Esophagus mucosa (tissue), 1 donor: ENCODE measurements at regions not wholly inside any gene's neighbourhood (a gene's known extent, or its start where the extent isn't known, plus 50 kb on each side); places are given as distances from the start of the nearest gene placed in this dataset.
"Not testable (repeated sequence)": the region's sequence is repeated elsewhere in the genome, so short reads cannot be mapped to it uniquely, and the experiment has no call there.

Experiments
- ATAC-seq: fragments of 200-7000 bp; cut with Tn5 transposase; one replicate; pipeline ENCODE4 v1.9.1; 2020
- donor health status: DM: yes; HTN: yes; CAD: no.

DNA sequence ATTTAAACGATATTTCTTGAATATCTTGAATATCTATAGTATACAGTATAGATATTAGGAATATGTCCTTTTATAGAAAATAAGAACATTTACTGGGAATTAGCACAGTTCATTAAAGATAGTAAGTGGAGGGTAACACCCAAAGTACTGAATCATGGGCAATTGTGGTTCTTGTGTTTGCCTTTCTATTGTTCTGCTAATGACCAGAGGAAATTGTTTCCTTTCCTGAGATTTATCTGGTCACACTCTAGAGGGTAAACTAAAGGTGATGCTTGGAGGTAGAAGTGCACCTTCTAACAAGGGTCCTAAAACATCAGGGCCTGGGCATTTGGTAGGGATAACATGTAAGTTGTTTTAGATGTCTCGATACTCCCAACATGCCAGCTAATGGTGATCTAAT, 241.3 kb upstream of the SFRP2 start:
- ATAC-seq = no peak

DNA sequence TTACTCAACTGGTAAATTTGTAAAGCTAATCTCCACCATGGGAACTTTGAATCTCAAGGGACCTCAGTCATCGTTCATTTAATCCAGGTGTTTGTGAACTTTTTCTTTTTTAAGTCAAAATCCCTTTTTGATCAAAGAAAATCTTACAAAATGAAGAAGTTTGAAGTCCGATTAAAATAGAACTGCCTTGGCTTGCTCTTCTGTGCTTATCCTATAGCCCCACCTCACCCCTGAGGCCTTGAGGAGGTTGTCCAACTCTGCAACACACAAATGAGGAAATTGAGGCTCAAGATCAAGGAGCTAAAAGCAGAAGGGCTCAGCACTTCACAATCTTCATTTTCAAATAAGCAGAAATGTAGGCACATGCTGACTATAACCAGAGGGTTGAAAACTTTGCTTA, 240.3 kb upstream of the SFRP2 start:
- no peak for ATAC-seq

DNA sequence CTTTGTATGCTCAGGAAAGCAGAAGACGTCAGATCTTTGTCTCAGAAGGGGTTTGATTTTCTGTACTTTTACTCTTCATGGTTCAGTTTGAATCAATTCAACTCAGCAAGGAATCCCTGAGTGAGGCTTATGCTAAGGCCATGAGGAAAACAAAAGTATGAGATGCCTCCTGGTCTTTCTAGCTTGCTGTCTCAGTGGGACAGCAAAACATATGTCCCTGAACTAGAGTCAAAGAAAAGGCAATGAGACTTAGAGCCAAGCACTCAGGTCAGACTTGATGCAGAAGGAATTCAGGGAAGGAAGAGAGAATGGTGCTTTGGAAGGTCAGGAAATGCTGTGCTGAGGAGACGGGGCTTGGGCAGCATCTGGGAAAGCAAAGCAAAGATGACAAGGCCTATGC, 236.2 kb upstream of the SFRP2 start:
- ATAC-seq = no peak

DNA sequence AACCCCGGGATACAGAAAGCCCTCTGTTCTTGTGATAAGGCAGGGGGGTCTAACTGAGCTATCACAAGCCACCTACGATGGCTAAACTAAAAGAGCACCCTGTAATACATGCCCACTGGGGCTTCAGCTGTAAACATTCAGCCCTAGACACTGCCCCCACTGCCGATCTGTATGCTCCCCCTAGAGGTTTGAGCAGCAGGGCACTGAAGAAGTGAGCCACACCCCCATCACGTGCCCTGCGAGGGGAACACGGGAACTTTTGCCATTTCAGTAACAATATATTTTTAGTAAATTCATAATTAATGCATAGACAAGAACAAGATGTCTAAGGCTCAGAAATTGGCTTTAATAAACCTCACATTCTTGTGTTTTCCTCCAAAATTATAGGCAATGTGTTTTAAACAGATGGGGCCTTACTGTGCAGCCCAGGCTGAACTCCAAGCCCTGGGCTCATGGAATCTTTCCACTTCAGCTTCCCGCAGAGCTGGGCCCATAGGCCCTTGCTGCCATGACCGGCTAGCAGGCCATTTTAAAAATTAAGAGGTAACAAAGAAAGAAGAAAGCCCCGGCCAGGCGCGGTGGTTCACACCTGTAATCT, 235.3 kb upstream of the SFRP2 start:
- ATAC-seq = no peak

DNA sequence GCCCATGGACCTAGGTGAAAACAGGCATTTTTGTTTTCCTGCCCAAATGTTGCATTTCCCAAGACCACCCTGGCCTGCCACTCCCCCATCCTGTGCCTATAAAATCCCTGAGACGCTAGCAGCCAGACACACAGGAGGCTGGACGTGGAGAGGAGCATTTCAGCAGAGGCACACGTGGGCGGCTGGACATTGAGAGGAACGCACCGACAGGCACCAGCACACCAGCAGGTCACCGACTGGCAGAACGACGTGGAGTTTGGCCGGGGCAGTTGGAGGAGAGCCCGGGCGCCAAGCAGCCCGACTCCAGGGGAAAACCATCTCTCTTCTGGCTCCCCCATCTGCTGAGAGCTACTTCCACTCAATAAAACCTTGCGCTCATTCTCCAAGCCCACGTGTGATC, 234.8 kb upstream of the SFRP2 start:
- ATAC-seq = not testable (repeated sequence)

DNA sequence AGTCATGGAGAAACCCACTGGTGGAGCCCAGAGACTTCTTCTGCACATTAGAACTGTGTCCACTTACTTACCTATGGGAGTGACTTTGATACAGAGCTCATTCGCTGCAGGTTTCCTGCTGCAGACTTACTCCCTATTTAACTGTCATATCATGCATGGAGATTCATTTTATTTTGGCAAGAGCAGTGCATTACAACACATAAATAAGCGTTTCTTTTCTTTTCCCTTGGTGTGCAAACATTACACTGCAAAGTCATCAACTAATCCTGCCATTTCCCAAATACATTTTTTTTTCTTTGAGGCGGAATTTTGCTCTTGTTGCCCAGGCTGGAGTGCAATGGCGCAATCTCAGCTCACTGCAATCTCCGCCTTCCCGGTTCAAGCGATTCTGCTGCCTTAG, 230.9 kb upstream of the SFRP2 start:
- no peak for ATAC-seq

DNA sequence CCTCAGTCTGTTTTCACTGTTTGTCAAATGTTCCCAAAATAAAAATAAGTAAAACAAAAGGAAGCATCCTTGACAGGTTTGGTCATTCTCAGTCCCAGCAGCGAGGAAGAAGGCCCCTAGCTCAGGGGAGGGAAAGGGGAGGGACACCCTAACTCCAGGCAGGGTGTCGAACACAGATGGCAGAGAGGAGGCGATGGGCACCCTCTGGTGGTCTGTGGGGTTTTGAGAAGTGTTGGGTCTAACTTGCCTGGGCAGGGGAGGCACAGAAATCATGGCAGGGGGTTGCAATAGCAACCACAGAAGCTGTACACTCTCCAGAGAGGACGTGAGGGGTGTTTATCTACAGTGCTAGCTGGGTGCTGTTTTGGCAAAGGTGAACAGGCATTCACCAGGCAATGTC, 229.8 kb upstream of the SFRP2 start:
- no peak for ATAC-seq

DNA sequence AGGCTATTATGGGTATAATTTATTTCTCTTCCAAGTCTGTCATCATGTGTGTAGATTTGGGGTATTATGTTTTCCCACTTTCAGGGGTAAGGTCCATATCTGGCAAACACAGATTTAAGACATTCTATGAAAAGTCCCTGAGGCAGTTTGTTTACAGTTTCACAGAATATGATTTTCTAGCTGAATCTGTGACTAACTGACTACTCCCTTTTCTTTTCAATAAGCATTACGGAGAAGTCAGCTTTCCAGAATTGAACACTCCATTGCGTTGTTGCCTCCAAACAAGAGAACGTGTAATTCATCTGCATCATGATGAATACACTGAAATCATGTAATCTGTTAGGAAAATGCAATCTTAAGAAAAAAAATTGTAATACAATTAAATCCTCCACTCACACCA, 226.7 kb upstream of the SFRP2 start:
- ATAC-seq = no peak

DNA sequence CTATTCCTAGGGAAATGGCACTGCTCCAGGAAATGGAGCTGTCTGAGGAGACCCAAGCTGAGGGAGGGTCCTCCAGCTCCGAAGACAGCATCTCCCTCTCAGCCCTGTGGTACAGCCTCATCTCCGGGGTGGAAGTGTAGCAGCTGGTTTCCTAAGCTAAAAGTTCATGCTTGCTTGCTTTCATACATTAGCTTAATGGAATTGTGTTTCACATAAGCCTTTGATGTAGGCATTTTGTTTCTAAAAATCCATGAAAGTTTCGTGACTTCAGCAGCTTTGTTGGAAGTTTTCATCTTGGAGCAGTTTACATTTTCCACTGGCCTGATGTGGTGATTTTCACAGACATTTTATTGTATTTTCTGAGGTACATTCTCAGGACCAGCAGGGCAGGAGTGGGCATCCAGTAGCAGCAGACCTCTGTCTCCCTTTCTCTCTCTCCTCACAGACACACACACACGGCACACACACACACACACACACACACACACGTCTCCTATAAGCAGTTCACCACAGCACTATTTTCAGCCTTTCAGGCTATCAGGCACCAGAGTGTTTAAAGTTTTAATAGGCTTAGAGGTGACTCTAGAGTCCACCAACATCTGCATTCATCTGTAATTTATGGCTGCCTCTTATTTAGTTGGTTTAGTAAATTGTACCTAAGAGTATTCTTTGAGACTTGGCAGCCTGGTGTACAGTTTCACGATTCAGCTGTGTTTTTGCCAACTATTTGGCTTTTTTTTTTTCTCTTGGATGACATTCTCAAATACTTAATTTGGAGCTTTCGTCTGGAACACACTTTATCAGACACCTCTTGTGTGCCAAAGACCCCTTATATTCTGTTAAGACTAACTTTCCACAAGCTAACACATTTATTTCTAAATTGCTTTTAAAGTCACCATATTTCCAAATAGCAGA, 225.8 kb upstream of the SFRP2 start:
- no peak for ATAC-seq

DNA sequence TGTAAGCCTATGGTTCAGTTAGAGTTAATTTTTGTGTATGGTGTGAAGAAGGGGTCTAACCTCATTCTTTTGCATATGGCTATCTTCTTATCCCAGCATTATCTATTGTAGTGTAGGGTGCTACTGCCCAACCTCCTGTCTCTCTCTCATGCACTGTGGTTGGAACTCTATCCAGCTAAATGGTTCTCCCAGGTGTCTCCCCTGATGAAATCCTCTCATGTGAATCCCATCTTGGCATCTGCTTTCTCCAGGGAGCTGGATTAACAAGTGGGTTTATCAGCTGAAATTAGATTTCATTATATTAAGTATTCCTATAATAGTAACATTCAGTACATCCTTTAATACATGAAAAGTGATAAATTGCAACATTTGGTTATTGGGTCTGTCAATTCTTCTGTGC, 224.7 kb upstream of the SFRP2 start:
- no peak for ATAC-seq

DNA sequence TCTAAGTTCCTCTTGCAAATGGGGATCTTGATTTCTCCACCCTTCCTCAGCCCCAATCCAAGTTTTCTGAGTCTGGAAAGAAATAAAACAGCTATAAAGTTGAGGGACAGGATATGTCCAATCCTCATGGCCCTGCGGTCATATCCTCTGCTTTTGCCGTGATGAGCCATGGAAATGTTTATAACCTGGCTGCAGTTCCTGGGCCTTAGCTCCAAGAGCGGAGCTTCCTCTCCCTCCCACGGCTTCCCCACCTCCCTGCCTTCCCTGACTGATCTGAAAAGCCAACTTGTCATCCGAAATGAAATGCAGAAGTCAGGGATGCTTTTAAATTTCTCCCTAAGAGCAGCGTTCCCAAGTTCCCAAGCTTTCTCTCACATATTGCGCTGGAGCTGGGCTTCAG, 221.5 kb upstream of the SFRP2 start:
- no peak for ATAC-seq

DNA sequence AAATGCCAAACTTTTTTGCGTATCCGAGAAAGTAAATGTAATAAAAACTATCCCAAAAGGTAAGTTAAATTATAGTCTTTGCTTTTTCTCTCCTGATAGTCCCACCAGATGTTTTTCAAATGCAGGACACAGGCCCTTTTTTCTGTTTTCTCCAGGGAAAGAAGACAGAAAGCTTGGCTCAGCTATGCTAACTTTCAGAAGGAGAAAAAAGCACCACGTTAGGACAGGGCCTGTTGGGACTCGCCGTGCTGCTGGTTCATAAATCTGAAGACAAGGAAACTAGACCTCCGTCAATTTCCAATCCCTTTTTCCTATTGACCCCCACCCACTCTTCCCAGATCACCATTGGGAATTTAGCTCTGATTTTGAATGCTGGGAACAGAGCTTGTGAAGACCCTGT, 220.9 kb upstream of the SFRP2 start:
- no peak for ATAC-seq

DNA sequence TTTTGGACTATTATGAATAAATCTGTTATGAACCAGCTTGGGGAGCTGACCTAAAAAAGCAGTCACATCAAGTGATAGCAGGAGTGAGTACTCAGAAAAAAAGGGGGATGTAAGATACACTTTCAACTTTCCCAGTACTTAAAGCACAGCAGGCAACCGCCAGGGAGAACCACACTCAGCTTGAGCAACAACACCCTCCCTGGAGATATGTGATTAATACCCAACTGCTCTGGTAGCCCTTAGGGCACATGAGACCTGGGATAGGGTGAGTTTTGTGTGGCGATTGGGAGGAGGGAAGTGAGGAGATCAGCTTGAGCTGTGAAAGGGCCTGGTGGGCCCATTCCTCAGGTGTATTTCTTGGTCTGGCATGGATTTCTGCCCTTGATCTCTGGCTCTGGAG, 220.3 kb upstream of the SFRP2 start:
- ATAC-seq = no peak

DNA sequence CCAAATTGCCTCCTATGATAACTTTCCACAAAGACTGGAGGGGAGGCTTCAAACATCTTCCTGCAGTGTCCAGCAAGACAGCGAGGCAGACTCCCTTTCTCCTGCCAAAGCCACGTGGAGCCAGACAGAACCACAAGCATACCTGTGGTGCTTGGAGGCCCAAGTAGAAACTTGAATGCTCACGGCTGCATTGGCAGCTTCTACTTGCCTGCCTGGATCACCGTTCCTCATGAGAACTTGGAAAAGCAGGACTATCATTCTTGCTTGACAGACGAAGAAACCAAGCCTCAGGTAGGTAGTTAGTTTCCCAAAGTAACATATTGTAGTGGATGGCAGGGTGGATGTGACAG, 216.3 kb upstream of the SFRP2 start:
- no peak for ATAC-seq

DNA sequence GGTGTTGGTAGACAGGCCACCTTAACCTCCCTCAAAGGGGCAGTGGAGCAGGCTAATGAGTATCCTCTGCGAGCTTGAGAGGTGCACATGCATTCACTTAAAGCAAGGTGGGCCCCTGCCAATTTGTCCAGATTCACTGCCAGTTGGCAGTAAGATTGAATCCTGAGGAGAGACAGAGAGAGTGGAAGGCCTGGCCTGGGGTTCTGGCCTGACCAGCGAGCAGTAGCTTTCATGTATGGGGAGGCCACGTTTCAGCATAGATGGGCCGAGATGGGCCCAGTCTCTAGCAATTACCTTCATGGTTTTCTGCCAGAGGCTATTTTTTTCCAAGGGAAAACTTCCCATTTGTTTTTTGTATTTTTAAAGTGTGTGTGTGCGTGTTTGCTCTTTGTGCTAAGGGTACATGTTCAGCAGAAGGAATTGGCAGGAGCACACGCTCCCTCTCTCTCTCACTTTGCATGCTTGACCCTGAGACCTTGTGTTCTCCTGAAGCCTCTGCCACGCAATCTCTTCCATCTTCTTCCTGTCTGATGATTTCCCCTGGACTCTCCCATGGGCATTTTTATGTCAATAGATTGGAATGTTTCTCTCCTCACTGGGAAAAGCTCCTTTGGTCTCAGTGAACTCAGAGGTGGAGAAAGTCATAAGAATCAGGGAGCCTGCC, 215.8 kb upstream of the SFRP2 start:
- ATAC-seq = no peak

DNA sequence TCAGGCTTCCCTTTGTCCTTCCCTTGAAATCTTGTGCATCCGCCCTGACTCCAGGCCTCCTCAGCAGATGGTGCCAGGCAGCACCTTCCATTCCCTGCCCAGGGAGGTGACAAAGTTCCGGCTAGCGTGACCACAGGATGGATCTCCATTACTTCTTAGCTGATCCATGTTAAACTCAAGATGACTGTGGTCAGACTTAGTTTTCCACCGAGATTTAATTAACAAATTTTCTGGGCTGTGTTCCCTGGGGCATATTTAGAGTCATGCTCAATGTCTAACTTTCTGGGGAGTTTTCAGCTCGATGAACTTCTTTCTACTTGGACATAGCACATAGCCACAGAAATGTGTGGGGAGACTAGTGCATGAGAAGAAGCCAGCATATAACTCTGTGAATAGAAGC, 215.1 kb upstream of the SFRP2 start:
- ATAC-seq = no peak

DNA sequence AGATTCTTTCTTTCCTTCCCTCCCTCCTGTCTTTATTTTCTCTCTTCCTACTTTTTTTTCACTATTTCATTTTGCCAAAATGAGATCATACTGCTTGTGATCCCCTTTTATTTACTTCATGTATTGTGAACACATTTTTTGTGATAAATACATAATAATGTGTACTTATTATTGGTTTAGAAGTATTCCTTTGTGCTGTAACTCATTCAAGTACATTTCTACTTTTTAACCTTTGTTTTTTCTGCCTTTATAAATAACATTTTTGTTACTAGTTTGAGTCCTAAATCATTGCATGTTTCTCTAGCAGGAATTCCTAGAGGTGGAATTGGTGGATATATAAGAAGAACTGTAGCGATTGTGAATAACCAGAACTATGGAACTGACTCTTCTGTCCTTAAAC, 214.5 kb upstream of the SFRP2 start:
- no peak for ATAC-seq

DNA sequence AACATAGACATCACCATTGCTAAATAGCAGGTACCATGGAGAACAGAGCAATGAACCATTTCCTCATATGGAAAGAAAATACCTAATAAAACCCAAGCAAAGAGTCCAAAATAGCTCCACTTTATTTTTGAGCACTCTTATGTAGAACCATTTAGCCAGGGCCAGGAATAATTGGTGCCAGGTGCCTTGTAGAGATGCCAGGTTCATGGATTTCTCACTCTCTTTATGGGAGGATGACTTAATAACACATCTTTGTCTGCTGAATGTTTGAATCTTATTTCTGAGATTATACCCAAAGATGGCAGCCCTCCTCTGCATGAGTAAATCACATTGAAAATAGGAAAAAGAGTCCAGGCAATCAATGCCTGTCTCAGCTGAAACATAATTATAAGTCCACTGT, 212.3 kb upstream of the SFRP2 start:
- ATAC-seq = no peak

DNA sequence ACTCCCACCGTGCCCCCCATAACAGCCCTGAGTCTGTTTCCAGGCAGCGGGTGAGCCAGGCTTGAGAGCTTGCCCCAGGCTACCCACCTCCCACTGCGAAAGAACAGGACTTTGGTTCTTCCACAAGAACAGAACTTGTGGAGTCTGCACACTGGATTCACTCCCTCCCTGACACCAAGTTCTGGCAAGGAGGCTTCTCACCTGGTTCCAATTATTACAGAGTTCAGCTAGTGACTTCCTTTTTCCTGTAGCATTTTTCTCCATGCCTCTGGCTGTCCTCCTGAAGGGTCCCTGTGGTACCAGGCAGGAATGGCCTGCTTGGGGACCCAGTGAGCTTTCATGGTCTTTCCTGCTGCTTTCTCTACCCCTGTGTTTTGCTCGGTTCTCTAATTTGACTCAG, 208.6 kb upstream of the SFRP2 start:
- ATAC-seq = no peak

DNA sequence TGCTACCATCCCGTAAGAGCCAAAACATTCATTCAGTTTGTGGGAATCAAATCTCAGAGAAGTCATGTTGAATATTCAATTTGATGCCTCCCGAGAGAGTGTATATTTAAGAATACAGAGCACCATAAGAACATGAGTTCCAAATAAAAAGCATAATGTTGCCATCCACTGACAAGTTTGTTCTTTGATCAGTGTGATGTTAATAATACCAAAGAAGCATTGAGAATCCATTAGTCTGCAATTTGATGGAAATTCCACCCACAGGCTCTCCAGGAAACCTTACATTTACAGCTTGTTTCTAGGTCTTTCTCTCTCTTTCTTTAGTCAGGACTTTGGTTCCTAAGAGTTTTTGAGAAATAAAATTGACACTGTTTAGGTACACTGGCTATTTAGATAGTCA, 200.6 kb upstream of the SFRP2 start:
- ATAC-seq = no peak

DNA sequence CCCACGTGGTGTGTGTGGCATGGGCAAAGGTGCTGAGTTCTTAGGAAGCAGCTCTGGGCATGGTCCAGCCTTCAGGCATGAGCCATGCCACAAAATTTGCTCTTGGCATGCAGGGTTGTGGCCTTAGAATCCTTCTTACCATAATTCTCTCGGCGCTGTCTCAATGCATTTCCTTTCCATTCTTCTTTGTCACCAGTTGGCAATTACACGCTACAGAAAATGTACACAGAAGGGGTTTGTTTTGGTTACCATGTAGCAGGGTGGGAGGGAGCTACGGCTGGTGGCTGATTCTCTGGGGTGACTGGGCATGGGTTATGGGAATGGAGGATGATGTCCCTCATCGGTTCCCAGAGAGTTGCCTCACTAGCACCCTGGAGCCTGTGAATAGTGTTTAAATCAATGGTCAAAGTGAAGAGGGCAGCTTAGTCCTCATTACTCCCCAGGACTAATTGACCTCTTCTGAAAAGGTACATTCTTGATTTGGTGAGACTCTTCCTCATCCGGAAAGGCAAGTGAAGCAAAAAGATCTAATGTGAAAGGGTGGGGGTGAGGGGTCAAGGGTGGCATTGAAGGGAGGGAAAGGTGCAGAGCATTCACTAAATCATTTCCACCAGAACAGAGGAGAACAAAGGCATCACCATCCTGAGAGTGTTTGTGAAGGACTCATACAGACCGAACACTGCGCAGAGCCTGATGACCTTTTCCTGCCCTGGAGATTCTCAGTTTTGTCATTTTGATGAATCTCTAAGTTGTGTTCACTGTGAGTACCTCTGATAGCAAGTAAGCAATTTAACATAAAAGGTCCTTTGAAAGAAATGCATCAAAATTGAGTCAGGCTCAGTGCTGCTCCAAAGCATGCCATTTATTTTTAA, 199.8 kb upstream of the SFRP2 start:
- no peak for ATAC-seq

DNA sequence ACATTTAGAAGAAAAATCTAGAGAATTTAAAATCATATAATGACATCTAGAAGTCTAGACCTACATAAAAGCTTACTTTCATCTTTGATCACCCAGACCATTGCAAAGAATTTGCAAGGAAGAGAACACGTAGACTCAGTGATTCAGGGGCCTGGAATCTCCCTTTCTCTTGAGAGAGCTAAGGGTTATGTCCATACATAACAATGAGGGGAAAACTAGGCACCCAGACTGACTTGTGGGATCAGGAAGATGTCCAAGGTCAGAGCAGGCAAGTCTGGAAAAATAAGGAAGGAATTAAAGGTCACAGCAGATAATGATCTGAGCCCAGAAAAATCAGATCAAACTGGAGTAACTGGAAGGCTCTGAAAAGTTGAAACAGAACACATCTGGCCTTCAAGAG, 198.4 kb upstream of the SFRP2 start:
- ATAC-seq = no peak

DNA sequence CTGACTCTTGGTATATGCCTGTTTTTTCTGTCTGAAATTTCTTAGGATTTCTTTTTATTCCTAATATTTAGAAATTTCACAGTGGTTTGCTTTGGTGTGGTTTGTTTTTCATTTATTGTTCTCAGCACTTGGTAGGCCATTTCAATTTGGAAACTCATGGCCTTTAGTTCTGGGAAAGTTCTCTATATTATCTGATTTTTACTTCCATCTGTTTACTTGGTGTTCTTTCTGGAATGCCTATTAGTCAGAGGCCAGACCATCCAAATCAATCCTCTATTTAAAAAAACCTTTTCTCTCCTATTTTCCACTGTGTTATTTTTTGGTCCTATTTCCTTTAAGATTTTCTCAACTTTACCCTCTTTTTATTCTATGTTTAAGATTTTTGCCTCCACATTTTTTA, 188.1 kb upstream of the SFRP2 start:
- ATAC-seq = no peak
